HG02759 (cell line): ENCODE measurements at regions not wholly inside any gene's neighbourhood (a gene's known extent, or its start where the extent isn't known, plus 50 kb on each side); places are given as distances from the start of the nearest gene placed in this dataset.

Experiments
- ATAC-seq: cut with Tn5 transposase; IDR thresholded peaks from one replicate; pipeline ENCODE4 v1.9.1; 2021; ENCODE audit warnings: mild to moderate bottlenecking, moderate library complexity; ENCODE audit not compliant: unreplicated experiment

- peak; percentile 62 for ATAC-seq
Measured at GRCh38 chr20:63101781-63102720, 95.3 kb upstream of the BHLHE23 start.

- no peak for ATAC-seq
Measured at GRCh38 chr20:63100926-63101699, 94.3 kb upstream of the BHLHE23 start.

DNA sequence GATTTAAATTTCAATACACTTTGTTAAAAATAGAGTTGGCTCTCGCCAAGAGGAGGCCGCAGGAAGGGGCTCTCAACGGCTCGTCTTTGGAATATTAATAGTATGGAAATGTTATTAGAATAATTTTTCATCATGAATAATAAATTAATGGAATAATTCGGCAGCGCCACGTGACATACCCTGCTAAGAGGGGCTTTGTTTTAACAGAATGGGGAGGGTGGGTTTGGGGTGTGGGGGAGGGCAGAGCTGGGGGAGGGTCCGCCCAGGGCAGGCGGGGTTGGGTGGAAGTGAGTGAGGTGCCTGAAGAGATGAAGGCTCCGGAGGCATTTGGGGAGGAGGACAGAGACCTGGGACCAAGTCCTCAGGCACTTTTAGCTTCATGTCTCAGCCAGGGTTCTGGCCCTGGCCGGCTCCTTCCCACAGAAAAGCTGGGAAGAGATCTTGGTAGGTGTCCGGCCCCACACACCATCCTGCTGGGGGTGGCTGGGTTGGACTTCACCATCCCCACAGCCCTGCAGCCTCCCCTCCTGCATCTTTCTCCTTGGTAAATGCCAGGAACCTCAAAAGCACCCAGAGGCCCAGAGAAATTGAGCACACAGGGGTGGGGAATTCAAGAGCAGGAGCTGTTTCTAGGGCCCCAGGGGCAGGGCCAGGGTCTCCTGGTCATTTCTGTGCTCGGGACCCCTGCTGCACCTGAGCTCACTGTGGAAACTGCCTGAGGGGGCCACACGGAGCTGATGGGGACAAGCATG, 93.6 kb upstream of the BHLHE23 start:
- ATAC-seq, result no peak

- ATAC-seq, result no peak
Measured at GRCh38 chr20:63099456-63100173, 92.9 kb upstream of the BHLHE23 start.

GRCh38 chr20:63098195-63098810, 91.5 kb upstream of the BHLHE23 start:
- ATAC-seq, result no peak

DNA sequence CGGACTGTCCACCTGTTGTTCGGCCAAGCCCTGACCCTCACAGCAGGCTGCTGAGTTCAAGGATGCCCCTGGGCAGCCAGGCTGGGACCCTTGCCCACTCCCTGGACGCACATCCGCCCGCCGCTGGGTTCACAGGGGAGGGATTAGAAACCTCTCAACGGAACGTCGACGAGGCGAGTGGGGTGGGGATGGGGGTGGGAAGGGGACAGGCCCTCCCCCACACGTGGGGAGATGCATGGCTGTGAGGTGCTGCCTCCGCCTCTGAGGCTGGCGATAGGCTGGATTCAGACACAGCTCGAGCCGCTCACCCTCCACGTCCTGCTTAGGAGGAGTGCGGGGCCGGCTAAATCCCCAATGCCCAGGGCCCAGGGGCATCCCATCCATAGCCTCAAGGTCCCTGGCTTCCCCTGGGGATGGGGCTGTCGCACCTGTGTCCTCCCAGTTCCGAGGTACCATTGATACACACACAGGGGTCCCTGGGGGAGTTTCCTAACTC, 90.6 kb upstream of the BHLHE23 start:
- no peak for ATAC-seq

DNA sequence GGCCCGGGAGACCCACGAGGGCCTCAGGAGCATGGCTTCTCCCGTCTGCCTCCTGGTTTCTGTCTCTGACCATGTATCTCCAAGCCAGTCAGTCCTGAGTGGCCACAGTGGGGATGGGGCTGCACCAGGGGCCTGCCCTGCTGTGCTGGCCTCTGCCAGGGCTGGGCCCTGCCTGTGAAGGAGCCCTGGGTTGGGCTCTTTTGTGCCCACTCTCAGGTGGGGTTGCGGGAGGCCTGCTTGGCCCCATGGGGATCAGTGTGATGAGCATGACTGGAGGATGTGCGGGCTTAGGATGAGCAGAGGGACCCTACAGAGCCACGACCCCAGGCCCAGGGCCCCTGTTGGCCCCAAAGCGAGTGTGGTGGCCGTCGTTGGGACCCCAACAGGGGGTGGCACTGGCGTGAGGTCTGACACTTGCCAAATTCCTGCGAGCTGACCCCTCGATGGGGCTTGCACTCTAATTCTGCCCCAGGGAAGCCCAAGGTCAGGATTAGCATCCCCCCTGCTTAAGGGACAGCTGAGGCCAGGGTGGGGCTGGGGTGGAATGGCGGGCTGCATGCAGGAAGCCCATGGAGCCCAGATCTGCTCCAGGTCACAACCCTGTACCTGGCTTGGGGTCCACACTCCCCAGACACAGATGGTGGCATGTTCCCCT, 90.0 kb upstream of the BHLHE23 start:
- ATAC-seq, result no peak

DNA sequence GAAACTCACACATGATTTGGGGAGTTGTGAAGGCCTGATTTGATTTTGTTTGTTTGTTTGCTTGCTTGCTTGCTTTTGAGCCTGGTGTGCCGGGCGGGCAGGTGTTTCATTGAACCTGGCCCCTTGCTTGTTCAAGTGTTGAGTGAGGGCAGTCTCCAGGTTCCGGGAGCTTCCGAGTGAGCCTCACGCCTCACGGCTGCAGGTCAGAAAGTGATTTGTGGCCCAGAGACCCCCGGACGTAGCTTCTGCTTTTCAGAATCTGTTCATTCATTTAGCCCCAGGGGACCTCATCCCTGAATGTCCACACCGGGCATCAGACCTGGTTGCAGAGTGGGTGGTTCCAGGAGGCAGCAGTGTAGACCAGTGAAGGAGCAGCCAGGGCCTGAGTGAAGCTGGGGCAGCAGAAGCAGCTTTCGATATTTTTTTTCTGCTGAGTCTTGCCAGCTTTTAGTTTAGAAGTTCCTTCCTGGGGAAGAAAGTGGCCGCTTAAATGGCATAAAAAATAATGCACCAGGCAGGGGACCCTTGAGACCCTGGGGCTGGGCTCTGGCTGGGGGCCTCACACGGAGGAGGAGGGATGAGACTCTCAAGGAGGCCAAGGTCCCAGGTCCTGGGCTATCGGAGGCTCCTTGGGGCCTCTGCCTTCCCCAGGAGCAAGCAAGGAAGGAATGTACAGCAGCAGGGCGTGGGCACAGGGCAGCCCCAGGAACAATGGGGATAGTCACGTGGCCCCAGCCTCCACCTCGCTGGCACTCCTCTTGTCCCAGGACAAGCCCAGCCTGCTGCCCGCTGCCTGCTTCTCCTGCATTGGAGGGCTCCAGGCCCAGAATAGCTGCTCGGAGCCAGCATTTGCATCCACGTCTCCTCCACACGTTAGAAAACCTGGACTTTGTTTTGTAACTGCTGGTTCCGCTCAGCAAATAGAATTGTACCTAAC, 89.2 kb upstream of the BHLHE23 start:
- no peak for ATAC-seq

- no peak for ATAC-seq
Measured at GRCh38 chr20:63094767-63095499, 88.2 kb upstream of the BHLHE23 start.

- no peak for ATAC-seq
Measured at GRCh38 chr20:63093966-63094766, 87.4 kb upstream of the BHLHE23 start.

- no peak for ATAC-seq
Measured at GRCh38 chr20:63092660-63093215, 86.0 kb upstream of the BHLHE23 start.

DNA sequence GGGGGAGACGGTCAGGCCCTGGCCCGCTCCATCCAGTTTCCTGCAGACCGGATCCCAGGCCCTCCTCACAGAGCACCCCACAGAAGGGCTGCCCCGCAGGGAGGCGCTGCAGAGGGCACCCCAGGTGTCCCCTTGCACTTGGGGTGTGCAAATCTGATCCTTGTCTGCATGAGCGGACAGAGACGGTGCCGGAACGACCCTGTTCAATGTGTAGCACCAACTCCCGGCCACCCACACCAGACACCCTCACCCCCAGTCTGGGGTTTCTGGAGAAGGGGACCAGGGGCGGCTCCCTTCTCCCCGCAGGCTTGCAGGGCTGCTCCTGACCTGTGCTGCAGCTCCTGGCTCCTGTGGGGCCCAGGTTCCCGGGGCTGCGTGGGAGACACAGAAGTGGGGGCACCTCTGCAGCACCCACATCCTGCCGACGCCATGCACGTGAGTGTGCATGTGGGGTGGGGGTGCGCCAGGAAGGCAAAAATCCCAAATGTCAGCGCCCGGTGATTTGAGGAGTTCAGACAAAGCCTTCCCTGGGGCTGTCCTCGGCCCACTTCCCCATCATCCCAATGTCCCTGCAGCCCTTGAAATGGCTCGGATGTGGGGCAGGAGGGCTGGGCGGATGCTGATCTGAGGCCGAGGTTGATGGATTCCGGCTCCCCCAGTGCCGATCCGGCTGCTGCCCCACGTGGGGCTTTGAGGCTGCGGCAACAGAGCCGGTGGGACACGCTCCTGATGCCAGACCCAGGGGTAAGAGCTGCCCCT, 85.3 kb upstream of the BHLHE23 start:
- no peak for ATAC-seq

DNA sequence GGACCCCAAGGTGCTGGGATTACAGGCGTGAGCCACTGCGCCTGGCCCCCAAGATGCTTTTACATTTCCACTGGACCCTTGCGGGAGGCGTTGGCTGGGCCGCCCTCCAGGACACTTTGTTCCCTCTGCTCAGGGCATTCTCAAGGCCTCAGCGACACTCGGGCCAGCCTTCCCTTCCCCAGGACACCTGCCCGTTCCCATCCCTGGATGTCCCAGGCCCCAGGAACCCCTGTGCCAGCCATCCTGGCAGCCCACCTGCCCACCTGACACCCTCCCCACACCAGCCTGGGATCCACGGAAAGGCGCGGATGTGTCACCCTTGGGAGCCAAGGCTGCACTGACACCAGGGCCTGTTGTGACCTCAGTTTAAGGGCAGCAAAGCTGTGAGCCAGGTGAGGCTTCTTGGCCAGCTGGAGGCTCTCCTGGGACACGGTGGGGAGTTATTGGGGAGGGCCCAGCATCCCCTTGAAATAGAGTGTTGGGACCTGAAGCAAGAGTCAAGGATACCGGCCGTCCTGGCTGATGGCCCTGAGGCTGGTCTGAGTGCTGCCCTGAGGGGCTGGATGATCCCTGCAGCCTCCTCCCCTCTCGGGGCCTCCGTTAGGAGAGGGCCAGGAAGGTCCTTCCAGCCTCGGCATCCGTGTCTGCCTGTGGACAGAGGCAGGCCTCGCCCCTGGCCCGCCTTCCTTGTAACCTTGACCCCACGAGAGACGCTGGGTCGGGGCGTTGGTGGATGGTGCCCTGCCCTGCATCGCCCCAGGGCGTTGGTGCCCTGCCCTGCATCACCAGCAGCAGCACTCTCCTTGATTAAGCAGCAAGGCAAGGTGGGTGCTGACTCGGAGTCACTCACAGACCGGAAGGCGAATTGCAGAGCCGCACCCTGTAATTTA, 84.2 kb upstream of the BHLHE23 start:
- ATAC-seq, result no peak

DNA sequence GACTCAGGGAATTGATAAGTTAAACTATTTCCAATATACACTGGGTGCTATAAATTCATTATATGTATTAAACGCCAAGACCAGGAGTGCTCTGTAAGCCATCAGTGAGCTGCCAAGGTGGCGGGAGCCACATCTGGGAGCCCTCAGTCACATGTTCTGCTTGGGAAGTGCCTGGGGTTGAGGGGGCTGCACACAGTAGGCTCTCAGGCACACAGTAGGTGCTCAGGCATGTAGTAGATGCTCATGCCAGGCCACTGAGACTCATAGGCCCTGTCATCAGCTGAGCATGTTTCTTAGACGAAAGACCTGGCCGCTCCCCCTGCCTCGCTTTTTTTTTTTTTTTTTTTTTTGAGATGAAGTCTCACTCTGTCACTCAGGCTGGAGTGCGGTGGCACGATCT, 83.3 kb upstream of the BHLHE23 start:
- ATAC-seq, result no peak
